ENCODE measurements at regions not wholly inside any gene's neighbourhood (a gene's known extent, or its start where the extent isn't known, plus 50 kb on each side); places are given as distances from the start of the nearest gene placed in this dataset.

GRCh38 chr6:40074306-40075055, 140.2 kb upstream of the MOCS1 start:
- no peak for DNase-seq (ENCODE audit: low spot score)

DNA sequence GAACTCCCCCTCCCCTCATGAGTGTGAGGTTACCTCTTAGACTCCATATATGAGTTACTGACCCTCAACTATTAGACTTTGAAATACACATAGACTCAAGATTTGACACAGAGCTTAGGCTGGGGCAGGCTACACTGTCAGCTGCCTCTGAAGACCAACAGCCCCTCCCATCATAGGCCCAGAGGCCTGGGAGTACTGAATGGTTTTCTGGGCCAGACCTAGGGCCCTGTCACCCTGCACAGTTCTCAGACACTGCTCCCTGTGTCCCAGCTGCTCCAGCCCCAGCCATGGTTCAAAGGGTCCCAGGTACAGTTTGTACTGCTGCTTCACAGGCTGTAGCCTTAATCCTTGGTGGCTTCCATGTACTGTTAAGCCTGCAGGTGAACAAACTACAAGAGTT, 132.1 kb upstream of the MOCS1 start:
- DNase-seq (ENCODE audit: low spot score): no peak

DNA sequence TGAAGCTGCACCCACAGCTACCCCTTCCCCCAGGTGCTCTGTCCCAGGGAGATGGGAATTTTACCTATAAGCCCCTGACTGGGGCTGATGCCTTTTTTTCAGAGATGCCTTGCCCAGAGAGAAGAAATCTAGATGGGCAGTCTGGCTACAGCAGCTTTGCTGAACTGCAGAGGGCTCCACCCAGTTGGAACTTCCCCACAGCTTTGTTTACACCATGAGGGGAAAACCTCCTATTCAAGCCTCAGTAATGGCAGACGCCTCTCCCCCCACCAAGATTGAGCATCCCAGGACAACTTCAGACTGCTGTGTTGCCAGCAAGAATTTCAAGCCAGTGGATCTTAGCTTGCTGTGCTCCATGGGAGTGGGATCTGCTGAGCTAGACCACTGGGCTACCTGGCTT, 122.6 kb upstream of the MOCS1 start:
- no peak for DNase-seq (ENCODE audit: low spot score)

GRCh38 chr6:40054602-40055001, 120.3 kb upstream of the MOCS1 start:
- no peak for DNase-seq (ENCODE audit: low spot score)

- DNase-seq (ENCODE audit: low spot score): no peak
Observed at GRCh38 chr6:40054186-40054585, 119.9 kb upstream of the MOCS1 start.

DNA sequence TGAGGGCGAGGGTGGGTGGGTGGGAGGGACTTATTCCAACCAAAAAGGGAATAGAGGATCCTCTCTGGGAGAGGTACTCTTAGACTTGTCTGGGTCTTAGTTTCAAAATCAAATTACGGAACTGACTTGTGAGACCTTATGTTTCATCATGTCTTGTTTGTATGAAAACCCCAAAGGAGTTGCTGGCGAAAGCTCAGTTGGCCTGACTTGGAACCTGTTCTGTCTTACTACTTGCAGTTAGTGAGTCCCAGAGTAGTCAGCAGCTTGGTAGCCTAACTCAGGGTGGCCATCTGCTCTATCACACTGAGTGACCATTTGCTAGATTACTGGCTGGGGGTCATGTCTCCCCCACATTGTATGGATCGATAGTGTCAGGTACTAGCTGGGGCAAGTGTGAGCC, 114.9 kb upstream of the MOCS1 start:
- DNase-seq (ENCODE audit: low spot score): no peak

DNA sequence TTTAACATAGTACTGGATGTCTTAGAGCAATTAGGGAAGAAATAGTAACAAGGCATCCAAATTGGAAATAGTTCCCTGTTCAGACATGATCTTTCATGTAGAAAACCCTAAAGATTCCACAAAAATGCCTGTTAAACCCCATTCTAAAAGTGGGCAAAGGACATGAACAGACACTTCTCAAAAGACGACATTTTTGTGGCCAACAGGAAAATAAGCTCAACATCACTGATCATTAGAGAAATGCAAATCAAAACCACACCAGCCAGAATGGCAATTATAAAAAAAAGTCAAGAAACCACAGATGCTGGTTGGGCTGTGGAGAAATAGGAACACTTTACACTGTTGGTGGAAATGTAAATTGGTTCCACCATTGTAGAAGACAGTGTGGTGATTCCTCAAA, 109.9 kb upstream of the MOCS1 start:
- no peak for DNase-seq (ENCODE audit: low spot score)

GRCh38 chr6:40042232-40042631, 108.0 kb upstream of the MOCS1 start:
- no peak for DNase-seq (ENCODE audit: low spot score)

DNA sequence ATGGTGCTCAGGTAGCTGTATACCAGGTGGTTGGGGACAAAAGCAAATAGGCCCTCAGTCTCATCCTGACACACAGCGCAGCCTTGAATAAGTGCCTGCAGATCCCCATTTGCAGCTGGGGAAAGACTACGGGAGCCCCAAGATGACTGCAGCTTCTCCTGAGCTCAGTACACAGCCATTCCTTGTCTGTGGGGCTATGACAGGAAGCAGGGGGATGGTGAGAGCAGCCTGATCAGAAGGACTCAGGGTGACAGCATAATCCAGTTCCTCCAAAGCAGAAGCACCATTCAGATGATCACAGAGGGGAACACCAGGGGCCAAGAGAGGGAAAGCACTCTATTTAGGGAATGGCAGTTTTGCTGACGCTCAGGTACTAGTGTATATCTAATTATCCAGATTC, 104.8 kb upstream of the MOCS1 start:
- DNase-seq (ENCODE audit: low spot score): no peak

DNA sequence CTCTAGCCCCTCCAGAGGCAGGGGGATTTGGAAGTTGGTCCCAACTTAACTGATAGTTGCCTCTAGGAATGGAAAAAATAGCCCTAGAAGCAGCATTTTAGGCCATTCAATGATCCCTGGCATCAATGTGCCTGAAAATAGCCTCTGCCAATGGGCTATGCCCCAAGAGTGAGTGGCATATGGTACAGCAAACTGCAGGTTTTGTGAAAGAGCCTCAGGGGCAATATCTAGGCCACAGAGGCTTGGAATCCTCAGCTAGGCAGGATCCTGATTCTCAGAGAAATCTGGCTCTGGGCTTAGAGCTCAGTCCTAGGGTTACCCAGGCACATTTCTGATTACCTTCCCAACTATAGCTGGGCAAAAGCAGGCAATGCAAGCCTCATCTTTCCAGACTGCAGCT, 104.4 kb upstream of the MOCS1 start:
- DNase-seq (ENCODE audit: low spot score): no peak

DNA sequence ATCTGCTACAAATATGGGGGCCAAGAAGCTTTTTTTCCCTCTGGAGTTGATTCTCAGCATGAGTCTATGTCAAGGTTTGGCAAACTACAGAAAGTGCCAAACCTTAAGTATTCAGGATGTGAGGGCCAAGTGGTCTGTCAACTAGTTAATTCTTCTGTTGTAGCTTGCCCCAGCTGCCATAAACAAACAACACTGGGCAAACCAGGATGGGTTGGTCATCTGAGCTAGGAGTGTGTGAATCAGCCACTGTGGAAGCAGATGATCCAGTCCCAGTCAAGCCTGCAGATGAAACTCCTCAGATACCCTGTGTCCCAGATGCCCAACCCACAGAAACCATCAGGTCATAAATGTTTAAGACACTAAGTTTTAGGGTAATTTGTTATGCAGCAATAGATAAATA, 103.0 kb upstream of the MOCS1 start:
- no peak for DNase-seq (ENCODE audit: low spot score)

GRCh38 chr6:40036186-40036585, 101.9 kb upstream of the MOCS1 start:
- DNase-seq (ENCODE audit: low spot score): no peak

- no peak for DNase-seq (ENCODE audit: low spot score)
Observed at GRCh38 chr6:40028449-40028848, 94.2 kb upstream of the MOCS1 start.

DNA sequence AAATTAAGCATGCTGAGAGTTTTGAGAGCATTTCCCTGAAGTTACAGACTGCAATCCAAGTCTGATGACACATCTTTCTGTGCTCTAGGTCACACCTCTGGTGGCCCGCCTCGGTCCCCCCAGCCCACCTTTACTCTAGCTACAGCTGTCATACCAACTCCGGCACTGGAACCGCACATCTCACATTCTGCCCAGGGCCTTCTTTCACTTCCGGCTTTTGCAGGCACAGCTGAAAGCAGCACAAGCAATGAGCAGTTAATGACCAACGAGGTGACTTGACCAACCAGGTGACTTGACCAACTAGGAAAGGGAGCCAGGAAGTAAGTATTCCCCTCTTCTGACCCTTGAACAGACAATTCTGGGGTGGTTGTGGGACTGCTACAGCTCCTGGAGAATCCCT, 88.6 kb upstream of the MOCS1 start:
- DNase-seq (ENCODE audit: low spot score): no peak

- no peak for DNase-seq (ENCODE audit: low spot score)
Observed at GRCh38 chr6:40020166-40020565, 85.9 kb upstream of the MOCS1 start.

- no peak for DNase-seq (ENCODE audit: low spot score)
Observed at GRCh38 chr6:40015530-40015929, 81.3 kb upstream of the MOCS1 start.

GRCh38 chr6:40011844-40012243, 77.6 kb upstream of the MOCS1 start:
- DNase-seq (ENCODE audit: low spot score): no peak

GRCh38 chr6:40000964-40001515, 66.8 kb upstream of the MOCS1 start:
- DNase-seq (ENCODE audit: low spot score): no peak

GRCh38 chr6:39999006-39999867, 65.0 kb upstream of the MOCS1 start:
- DNase-seq (ENCODE audit: low spot score): no peak

DNA sequence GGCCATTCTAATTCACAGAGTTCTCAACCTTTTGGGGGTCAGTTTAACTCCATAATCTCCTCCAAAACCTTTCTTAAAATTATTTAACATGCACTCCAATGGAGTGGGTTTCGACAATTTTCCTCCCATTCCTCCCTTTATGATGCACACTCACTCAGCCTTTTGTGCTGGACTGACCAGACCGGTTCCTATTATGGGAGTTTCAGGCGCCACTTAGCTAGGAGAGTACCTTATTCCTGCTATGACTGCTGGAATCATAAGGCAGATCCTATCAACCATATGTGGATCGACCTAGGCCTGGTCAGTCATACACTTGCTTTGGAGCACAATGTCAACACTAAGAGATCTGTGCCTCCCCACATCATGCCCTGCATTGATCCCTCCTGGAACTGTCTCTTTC, 63.9 kb upstream of the MOCS1 start:
- DNase-seq (ENCODE audit: low spot score): no peak

DNA sequence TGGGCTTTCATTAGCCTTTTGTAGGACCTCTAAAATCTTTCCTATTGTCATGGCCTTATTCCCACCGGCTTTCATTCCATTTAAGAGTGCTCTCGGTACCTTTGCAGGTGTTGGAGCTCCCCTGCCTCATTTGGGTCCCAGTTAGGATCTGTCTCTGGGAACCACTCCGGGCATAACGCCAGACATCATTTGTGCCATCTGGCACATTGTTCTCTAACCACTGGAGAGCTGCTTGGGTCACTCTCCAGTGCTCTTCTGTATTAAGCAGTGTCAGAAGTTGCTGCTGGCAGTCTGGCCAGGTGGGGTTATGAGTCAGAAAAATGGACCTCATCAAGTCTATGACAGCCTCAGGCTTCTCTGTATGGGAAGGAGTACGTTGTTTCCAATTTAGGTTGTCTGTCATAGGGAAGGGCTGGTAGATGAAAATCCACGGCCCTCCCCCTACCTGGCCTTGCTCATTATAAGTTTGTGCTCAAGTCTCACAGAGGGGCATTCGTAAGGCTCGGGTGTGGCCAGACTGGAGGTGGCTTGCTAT, 62.9 kb upstream of the MOCS1 start:
- DNase-seq (ENCODE audit: low spot score): no peak

GRCh38 chr6:39995633-39996032, 61.4 kb upstream of the MOCS1 start:
- no peak for DNase-seq (ENCODE audit: low spot score)
